Neural crest cell (in vitro differentiated cells): ENCODE measurements at regions not wholly inside any gene's neighbourhood (a gene's known extent, or its start where the extent isn't known, plus 50 kb on each side); places are given as distances from the start of the nearest gene placed in this dataset.

Experiments used
- DNase-seq: peaks from one replicate; pipeline ENCODE4 v3.0.0; 2021; ENCODE audit warnings: low read depth, mixed read lengths, low spot score
- H3K27ac Mint-ChIP-seq: one replicate; pipeline ENCODE4 v1.8.0; 2021; ENCODE audit warnings: mild to moderate bottlenecking, mixed read lengths; ENCODE audit not compliant: unreplicated experiment
- H3K27me3 Mint-ChIP-seq: 2 replicates; pipeline ENCODE4 v1.8.0; 2021; ENCODE audit warnings: low read depth, mild to moderate bottlenecking, mixed read lengths
- H3K36me3 Mint-ChIP-seq: 2 replicates; pipeline ENCODE4 v1.8.0; 2021; ENCODE audit warnings: low read depth, mild to moderate bottlenecking, mixed read lengths
- H3K4me1 Mint-ChIP-seq: 2 replicates; pipeline ENCODE4 v1.8.0; 2021; ENCODE audit warnings: mixed read lengths
- H3K4me3 Mint-ChIP-seq: one replicate; pipeline ENCODE4 v1.8.0; 2021; ENCODE audit warnings: mild to moderate bottlenecking, mixed read lengths
- H3K9me3 Mint-ChIP-seq: 2 replicates; pipeline ENCODE4 v1.8.0; 2021; ENCODE audit warnings: mixed read lengths
- CTCF ChIP-seq: fragments of 200-600 bp; sonication (generic); conservative IDR thresholded peaks from 2 replicates; pipeline ENCODE4 v1.5.0; 2021; ENCODE audit warnings: antibody characterized with exemption, mild to moderate bottlenecking

- no peaks in the 10 kb centered on the region for H3K36me3 Mint-ChIP-seq
- H3K27ac Mint-ChIP-seq, result no peak overlapping the region
- no peaks in the 10 kb centered on the region for H3K27me3 Mint-ChIP-seq
- peak; percentile 60 for TF ChIP-seq CTCF
- H3K9me3 Mint-ChIP-seq, result no peaks in the 10 kb centered on the region
- DNase-seq, result no peak
- H3K4me3 Mint-ChIP-seq, result no peak overlapping the region
- H3K4me1 Mint-ChIP-seq, result peaks cover 7% of the 10 kb centered on the region
Measured at GRCh38 chr5:105506692-105507277, 1944.2 kb upstream of the NUDT12 start.

- TF ChIP-seq CTCF, result no peak
- DNase-seq, result no peak
- Mint-ChIP-seq H3K36me3 (no peaks in the 10 kb centered on the region), H3K27ac (no peak overlapping the region), H3K4me1 (no peaks in the 10 kb centered on the region), H3K9me3 (no peaks in the 10 kb centered on the region), H3K4me3 (no peak overlapping the region), H3K27me3 (no peaks in the 10 kb centered on the region)
Measured at GRCh38 chr5:105503950-105504349, 1941.4 kb upstream of the NUDT12 start.

GRCh38 chr5:105501315-105501714 is 1938.7 kb upstream of the NUDT12 start:
- H3K27ac Mint-ChIP-seq, result no peak overlapping the region
- no peak overlapping the region for H3K4me3 Mint-ChIP-seq
- H3K4me1 Mint-ChIP-seq, result no peaks in the 10 kb centered on the region
- no peaks in the 10 kb centered on the region for H3K9me3 Mint-ChIP-seq
- DNase-seq, result no peak
- H3K36me3 Mint-ChIP-seq, result no peaks in the 10 kb centered on the region
- TF ChIP-seq CTCF, result no peak
- no peaks in the 10 kb centered on the region for H3K27me3 Mint-ChIP-seq

- no peak for TF ChIP-seq CTCF
- Mint-ChIP-seq H3K27ac (no peak overlapping the region), H3K9me3 (no peaks in the 10 kb centered on the region), H3K4me1 (no peaks in the 10 kb centered on the region), H3K27me3 (no peaks in the 10 kb centered on the region), H3K4me3 (no peak overlapping the region), H3K36me3 (no peaks in the 10 kb centered on the region)
- DNase-seq, result no peak
Measured at GRCh38 chr5:105475401-105475800, 1912.8 kb upstream of the NUDT12 start.

- Mint-ChIP-seq H3K4me3 (no peak overlapping the region), H3K4me1 (no peaks in the 10 kb centered on the region), H3K9me3 (peaks cover 24% of the 10 kb centered on the region), H3K27ac (no peak overlapping the region), H3K27me3 (no peaks in the 10 kb centered on the region), H3K36me3 (peaks cover 13% of the 10 kb centered on the region)
- no peak for TF ChIP-seq CTCF
- DNase-seq, result no peak
Measured at GRCh38 chr5:105462377-105462776, 1899.8 kb upstream of the NUDT12 start.

GRCh38 chr5:105460721-105461120 is 1898.1 kb upstream of the NUDT12 start:
- Mint-ChIP-seq H3K27ac (no peak overlapping the region), H3K36me3 (peaks cover 13% of the 10 kb centered on the region), H3K27me3 (no peaks in the 10 kb centered on the region), H3K4me1 (no peaks in the 10 kb centered on the region), H3K9me3 (peaks cover 24% of the 10 kb centered on the region), H3K4me3 (no peak overlapping the region)
- DNase-seq, result no peak
- TF ChIP-seq CTCF, result no peak
